Nephron progenitor cell (in vitro differentiated cells): ENCODE measurements at regions not wholly inside any gene's neighbourhood (a gene's known extent, or its start where the extent isn't known, plus 50 kb on each side); places are given as distances from the start of the nearest gene placed in this dataset.
"Not testable (repeated sequence)": the region's sequence is repeated elsewhere in the genome, so short reads cannot be mapped to it uniquely, and the experiment has no call there.

Experiments used
- DNase-seq: peaks from one replicate; pipeline ENCODE4 v3.0.0; 2021
- H3K27ac Mint-ChIP-seq: 2 replicates; pipeline ENCODE4 v1.8.0; 2021; ENCODE audit warnings: mild to moderate bottlenecking, moderate library complexity, mixed read lengths
- H3K27me3 Mint-ChIP-seq: 2 replicates; pipeline ENCODE4 v1.8.0; 2021; ENCODE audit warnings: mild to moderate bottlenecking, low read depth, mixed read lengths; ENCODE audit not compliant: poor library complexity
- H3K36me3 Mint-ChIP-seq: 2 replicates; pipeline ENCODE4 v1.8.0; 2021; ENCODE audit warnings: low read depth, mixed read lengths
- H3K4me1 Mint-ChIP-seq: 2 replicates; pipeline ENCODE4 v1.8.0; 2021; ENCODE audit warnings: mixed read lengths
- H3K4me3 Mint-ChIP-seq: 2 replicates; pipeline ENCODE4 v1.8.0; 2021; ENCODE audit warnings: mild to moderate bottlenecking, moderate library complexity, mixed read lengths
- H3K9me3 Mint-ChIP-seq: 2 replicates; pipeline ENCODE4 v1.8.0; 2021; ENCODE audit warnings: mild to moderate bottlenecking, moderate library complexity, mixed read lengths
- TF ChIP-seq, protein P1 (sequence below): fragments of 200-600 bp; sonication (generic); IDR thresholded peaks from 2 replicates; pipeline ENCODE4 v1.5.0; 2021; ENCODE audit warnings: antibody characterized with exemption

DNA sequence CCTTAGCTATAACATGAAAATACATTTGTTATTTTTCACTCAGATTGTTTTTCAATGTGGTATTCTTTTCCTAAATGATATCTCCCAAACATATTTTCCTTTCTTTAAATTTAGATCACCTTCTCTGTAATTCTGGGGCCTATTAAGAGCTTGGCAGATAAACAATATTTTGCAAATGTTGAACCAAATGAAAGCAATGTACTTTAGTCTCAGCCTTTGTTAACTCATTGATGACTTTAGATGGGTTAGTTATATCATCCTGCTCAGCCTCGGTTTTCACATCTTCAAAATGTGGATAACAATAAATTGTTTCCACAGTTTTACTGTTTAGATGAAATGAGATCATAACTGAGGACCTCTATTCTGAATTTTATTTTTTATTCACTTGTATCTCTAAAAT, 1205.2 kb downstream of the SUCLG1 start:
- H3K36me3 Mint-ChIP-seq, result no peaks in the 10 kb centered on the region
- H3K4me1 Mint-ChIP-seq, result no peaks in the 10 kb centered on the region
- no peak overlapping the region for H3K27ac Mint-ChIP-seq
- H3K4me3 Mint-ChIP-seq, result no peak overlapping the region
- no peaks in the 10 kb centered on the region for H3K27me3 Mint-ChIP-seq
- peaks cover 4% of the 10 kb centered on the region for H3K9me3 Mint-ChIP-seq
- TF ChIP-seq, protein P1, sequence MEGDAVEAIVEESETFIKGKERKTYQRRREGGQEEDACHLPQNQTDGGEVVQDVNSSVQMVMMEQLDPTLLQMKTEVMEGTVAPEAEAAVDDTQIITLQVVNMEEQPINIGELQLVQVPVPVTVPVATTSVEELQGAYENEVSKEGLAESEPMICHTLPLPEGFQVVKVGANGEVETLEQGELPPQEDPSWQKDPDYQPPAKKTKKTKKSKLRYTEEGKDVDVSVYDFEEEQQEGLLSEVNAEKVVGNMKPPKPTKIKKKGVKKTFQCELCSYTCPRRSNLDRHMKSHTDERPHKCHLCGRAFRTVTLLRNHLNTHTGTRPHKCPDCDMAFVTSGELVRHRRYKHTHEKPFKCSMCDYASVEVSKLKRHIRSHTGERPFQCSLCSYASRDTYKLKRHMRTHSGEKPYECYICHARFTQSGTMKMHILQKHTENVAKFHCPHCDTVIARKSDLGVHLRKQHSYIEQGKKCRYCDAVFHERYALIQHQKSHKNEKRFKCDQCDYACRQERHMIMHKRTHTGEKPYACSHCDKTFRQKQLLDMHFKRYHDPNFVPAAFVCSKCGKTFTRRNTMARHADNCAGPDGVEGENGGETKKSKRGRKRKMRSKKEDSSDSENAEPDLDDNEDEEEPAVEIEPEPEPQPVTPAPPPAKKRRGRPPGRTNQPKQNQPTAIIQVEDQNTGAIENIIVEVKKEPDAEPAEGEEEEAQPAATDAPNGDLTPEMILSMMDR, result no peak
- no peak for DNase-seq

DNA sequence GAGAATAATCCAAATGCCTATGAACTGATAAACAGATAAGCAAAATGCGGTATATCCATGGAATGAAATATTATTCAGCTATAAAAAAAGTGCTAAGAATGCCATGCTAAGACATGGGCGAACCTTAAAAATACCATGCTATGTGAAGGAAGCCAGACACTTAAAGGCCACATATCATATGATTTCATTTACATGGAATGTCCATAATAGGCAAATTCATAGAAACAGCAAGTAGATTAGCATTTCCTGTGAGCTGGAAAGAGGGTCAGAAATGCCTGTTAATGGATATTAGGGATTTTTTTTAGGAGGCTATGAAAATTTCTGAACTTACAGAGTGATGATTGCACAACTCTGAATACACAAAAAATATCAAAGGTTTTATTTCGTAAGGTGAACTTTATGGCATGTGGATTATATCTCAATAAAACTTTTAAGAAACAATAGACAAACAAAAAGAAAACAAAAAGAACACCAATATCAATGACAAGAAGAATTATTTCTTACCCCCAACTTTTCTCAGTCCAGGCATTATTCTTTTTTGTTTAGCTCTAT, 1207.7 kb downstream of the SUCLG1 start:
- Mint-ChIP-seq H3K9me3 (peaks cover 24% of the 10 kb centered on the region), H3K36me3 (no peaks in the 10 kb centered on the region)

DNA sequence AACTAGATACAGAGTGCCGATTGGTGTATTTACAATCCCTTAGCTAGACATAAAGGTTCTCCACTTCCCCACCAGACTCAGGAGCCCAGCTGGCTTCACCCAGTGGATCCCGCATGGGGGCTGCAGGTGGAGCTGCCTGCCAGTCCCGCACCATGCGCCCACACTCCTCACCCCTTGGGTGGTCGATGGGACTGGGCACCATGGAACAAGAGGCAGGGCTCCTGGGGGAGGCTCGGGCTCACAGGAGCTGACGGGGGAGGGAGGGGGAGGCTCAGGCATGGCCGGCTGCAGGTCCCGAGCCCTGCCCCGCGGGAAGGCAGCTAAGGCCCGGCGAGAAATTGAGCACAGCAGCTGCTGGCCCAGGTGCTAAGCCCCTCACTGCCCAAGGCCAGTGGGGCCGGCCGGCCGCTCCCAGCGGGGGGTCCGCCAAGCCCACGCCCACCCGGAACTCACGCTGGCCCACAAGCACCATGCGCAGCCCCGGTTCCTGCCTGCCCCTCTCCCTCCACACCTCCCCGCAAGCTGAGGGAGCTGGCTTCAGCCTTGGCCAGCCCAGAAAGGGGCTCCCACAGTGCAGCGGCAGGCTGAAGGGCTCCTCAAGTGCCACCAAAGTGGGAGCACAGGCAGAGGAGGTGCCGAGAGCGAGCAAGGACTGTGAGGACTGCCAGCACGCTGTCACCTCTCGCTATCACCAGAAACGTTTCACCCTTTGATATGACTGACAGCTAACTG, 1213.1 kb downstream of the SUCLG1 start:
- H3K4me1 Mint-ChIP-seq, H3K4me3 Mint-ChIP-seq, H3K27me3 Mint-ChIP-seq, DNase-seq, H3K36me3 Mint-ChIP-seq, H3K27ac Mint-ChIP-seq: not testable (repeated sequence)
- peaks cover 35% of the 10 kb centered on the region for H3K9me3 Mint-ChIP-seq

More for the DNA sequence above, 1207.7 kb downstream of the SUCLG1 start:
- no peak overlapping the region for H3K4me3 Mint-ChIP-seq
- H3K27me3 Mint-ChIP-seq, result no peaks in the 10 kb centered on the region
- DNase-seq, result no peak
- H3K4me1 Mint-ChIP-seq, result no peaks in the 10 kb centered on the region
- TF ChIP-seq, protein P1, result no peak
- no peak overlapping the region for H3K27ac Mint-ChIP-seq

DNA sequence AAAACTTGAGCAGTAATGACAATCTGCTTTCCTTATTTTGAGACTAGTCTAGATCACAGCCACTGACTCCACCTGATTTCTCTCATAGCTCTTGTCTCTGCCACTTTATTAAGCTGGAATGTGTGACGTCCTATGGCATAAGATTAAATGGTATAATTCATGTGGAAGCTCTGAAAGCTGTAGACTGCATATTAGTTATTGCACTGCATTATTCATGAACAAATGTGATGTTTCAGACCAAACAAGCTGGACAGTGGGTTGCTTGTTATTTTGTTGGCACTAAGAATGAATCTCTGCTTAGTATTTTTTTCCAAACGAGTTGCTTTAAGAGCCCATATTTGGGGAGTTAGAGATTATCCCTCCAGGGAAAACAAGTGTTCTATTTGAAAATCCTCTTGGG, 1218.5 kb downstream of the SUCLG1 start:
- no peaks in the 10 kb centered on the region for H3K4me1 Mint-ChIP-seq
- TF ChIP-seq, protein P1, result no peak
- no peak for DNase-seq
- peaks cover 11% of the 10 kb centered on the region for H3K9me3 Mint-ChIP-seq
- no peaks in the 10 kb centered on the region for H3K36me3 Mint-ChIP-seq
- no peak overlapping the region for H3K27ac Mint-ChIP-seq
- H3K27me3 Mint-ChIP-seq, result no peaks in the 10 kb centered on the region
- H3K4me3 Mint-ChIP-seq, result no peak overlapping the region

DNA sequence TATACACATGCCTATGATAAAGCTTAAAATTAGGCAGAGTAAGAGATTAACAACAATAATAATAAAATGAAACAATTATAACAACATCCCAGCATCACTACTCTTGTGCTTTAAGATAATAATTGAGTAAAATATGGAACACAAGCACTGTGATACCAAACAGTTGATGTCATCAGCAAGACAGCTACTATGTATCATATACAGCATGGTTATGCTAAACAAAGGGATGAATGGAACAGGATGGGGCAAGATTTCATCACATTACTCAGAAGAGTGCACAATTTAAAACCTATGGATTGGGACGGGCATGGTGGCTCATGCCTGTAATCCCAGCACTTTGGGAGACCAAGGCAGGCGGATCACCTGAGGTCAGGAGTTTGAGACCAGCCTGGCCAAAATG, 1221.0 kb downstream of the SUCLG1 start:
- DNase-seq, result no peak
- no peaks in the 10 kb centered on the region for H3K27me3 Mint-ChIP-seq
- no peak overlapping the region for H3K4me3 Mint-ChIP-seq
- H3K4me1 Mint-ChIP-seq, result peaks cover 5% of the 10 kb centered on the region
- no peak overlapping the region for H3K27ac Mint-ChIP-seq
- no peaks in the 10 kb centered on the region for H3K36me3 Mint-ChIP-seq
- no peaks in the 10 kb centered on the region for H3K9me3 Mint-ChIP-seq
- TF ChIP-seq, protein P1, result no peak

DNA sequence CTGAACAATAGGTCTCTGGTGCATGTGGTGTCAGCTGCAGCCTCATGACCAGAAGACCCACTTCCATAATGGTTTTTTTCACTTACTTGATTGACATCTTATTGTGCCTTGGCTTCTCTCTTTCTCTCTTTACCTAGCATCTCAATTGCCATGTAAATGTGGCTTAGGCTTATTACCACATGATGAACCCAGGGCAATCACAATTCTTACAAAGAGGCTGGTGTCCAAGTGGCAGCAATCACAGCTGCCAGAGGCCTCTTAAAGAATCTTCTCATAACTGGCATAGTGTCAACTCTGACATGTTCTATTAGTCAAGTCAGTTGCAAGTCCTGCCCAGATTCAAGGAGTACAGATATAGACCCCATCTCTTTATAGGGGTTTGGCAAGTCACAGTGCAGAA, 1224.8 kb downstream of the SUCLG1 start:
- H3K27ac Mint-ChIP-seq, result no peak overlapping the region

More for the DNA sequence above, 1224.8 kb downstream of the SUCLG1 start:
- Mint-ChIP-seq H3K4me1 (peaks cover 5% of the 10 kb centered on the region), H3K4me3 (no peak overlapping the region), H3K27me3 (no peaks in the 10 kb centered on the region), H3K36me3 (no peaks in the 10 kb centered on the region), H3K9me3 (no peaks in the 10 kb centered on the region)
- no peak for DNase-seq
- TF ChIP-seq, protein P1, result no peak
